SU-DHL-6 (cell line): ENCODE measurements at regions not wholly inside any gene's neighbourhood (a gene's known extent, or its start where the extent isn't known, plus 50 kb on each side); places are given as distances from the start of the nearest gene placed in this dataset.
A peak's percentile ranks its signal among the peaks of the same experiment; 100 is the strongest.

ENCODE experiments used
- H2AFZ ChIP-seq: fragments of 200-600 bp; sonication (generic); 2 replicates; pipeline ENCODE4 v1.6.1; 2014; ENCODE audit warnings: low read depth, mild to moderate bottlenecking, moderate library complexity, mixed read lengths, antibody characterized with exemption, low read length; ENCODE audit not compliant: severe bottlenecking
- H3F3A ChIP-seq: fragments of 200-600 bp; shearing (Covaris generic); 2 replicates; pipeline ENCODE4 v1.6.0; 2016; ENCODE audit warnings: antibody characterized with exemption, mild to moderate bottlenecking; ENCODE audit not compliant: insufficient read depth
- H3K27ac ChIP-seq: fragments of 200-600 bp; sonication (generic); 2 replicates; pipeline ENCODE4 v1.5.1; 2016; ENCODE audit warnings: low read depth, mild to moderate bottlenecking, low read length, moderate library complexity, mixed read lengths
- H3K27me3 ChIP-seq: fragments of 200-600 bp; sonication (generic), shearing (Covaris generic); 2 replicates; pipeline ENCODE4 v1.6.0; 2014; ENCODE audit warnings: mild to moderate bottlenecking, low read length
- H3K36me3 ChIP-seq: fragments of 200-600 bp; sonication (generic); 2 replicates; pipeline ENCODE4 v1.6.1; 2014; ENCODE audit warnings: mild to moderate bottlenecking, low read length, mixed read lengths
- H3K4me2 ChIP-seq: fragments of 300-600, 200-600 bp; shearing (Covaris generic), sonication (generic); 2 replicates; pipeline ENCODE4 v1.6.0; 2014; ENCODE audit warnings: low read length, low read depth, mild to moderate bottlenecking; ENCODE audit not compliant: poor library complexity, severe bottlenecking
- H3K4me3 ChIP-seq: fragments of 200-600 bp; sonication (generic); 2 replicates; pipeline ENCODE4 v1.5.1; 2014; ENCODE audit warnings: antibody characterized with exemption, low read length, mild to moderate bottlenecking, mixed read lengths; ENCODE audit not compliant: insufficient read depth, poor library complexity, severe bottlenecking
- H3K79me2 ChIP-seq: fragments of 200-600 bp; sonication (generic); 2 replicates; pipeline ENCODE4 v1.6.1; 2014; ENCODE audit warnings: mild to moderate bottlenecking, low read length, moderate library complexity; ENCODE audit not compliant: insufficient read depth
- H3K9ac ChIP-seq: fragments of 200-600 bp; sonication (generic); 2 replicates; pipeline ENCODE4 v1.7.0; 2014; ENCODE audit warnings: mild to moderate bottlenecking, low read length
- H3K9me2 ChIP-seq: fragments of 200-600 bp; sonication (generic); replicated peaks from 2 replicates; pipeline ENCODE4 v1.6.1; 2014; ENCODE audit warnings: low read length; ENCODE audit not compliant: insufficient read depth
- H3K9me3 ChIP-seq: fragments of 200-600 bp; sonication (generic); 2 replicates; pipeline ENCODE4 v1.6.1; 2014; ENCODE audit warnings: low read length, mixed read lengths; ENCODE audit not compliant: insufficient read depth
- H4K20me1 ChIP-seq: fragments of 200-600 bp; sonication (generic); 2 replicates; pipeline ENCODE4 v1.6.1; 2014; ENCODE audit warnings: low read depth, mild to moderate bottlenecking, antibody characterized with exemption, low read length, moderate library complexity, mixed read lengths
- CTCF ChIP-seq: fragments of 200-600 bp; sonication (generic); IDR thresholded peaks from one replicate; pipeline ENCODE4 v1.5.1; 2017; ENCODE audit warnings: antibody characterized with exemption, mild to moderate bottlenecking, low read length, moderate library complexity; ENCODE audit not compliant: insufficient read depth, poor library complexity, severe bottlenecking
- EZH2phosphoT487 ChIP-seq: fragments of 200-600 bp; sonication (generic), shearing (Covaris generic); conservative IDR thresholded peaks from 2 replicates; pipeline ENCODE4 v1.6.1; 2018; ENCODE audit warnings: mild to moderate bottlenecking, antibody characterized with exemption, low read length, moderate library complexity, mixed read lengths

GRCh38 chr13:33543631-33544265 is 258.2 kb upstream of the STARD13 start:
- Histone ChIP-seq H3K9me2 (no peaks in the 10 kb centered on the region), H3K36me3 (no peaks in the 10 kb centered on the region), H3K9ac (peak overlapping the region; percentile 88), H3K27me3 (no peaks in the 10 kb centered on the region), H2AFZ (peak overlapping the region; percentile 75), H3K4me2 (peak overlapping the region; percentile 87), H3K79me2 (0 out of 2 replicates have a peak, but pooled peaks cover 5% of the 10 kb centered on the region), H3F3A (peaks cover 29% of the 10 kb centered on the region), H3K9me3 (no peaks in the 10 kb centered on the region), H3K27ac (peak overlapping the region; percentile 98), H3K4me3 (peak overlapping the region; percentile 49), H4K20me1 (no peaks in the 10 kb centered on the region)
- no peak for TF ChIP-seq CTCF
- no peak for TF ChIP-seq EZH2phosphoT487

GRCh38 chr13:33544308-33544707 is 258.8 kb upstream of the STARD13 start:
- TF ChIP-seq EZH2phosphoT487 (no peak), CTCF (no peak)
- H3K36me3 ChIP-seq, result no peaks in the 10 kb centered on the region
- no peaks in the 10 kb centered on the region for H4K20me1 ChIP-seq
- H3K4me3 ChIP-seq, result peak overlapping the region; percentile 49
- peak overlapping the region; percentile 87 for H3K4me2 ChIP-seq
- H3K9me2 ChIP-seq, result no peaks in the 10 kb centered on the region
- H3K27ac ChIP-seq, result peak overlapping the region; percentile 98
- H3K9me3 ChIP-seq, result no peaks in the 10 kb centered on the region
- 0 out of 2 replicates have a peak, but pooled peaks cover 5% of the 10 kb centered on the region for H3K79me2 ChIP-seq
- H3K27me3 ChIP-seq, result no peaks in the 10 kb centered on the region
- H2AFZ ChIP-seq, result peak overlapping the region; percentile 75
- H3F3A ChIP-seq, result peaks cover 29% of the 10 kb centered on the region
- peak overlapping the region; percentile 88 for H3K9ac ChIP-seq

GRCh38 chr13:33545492-33545891 is 259.9 kb upstream of the STARD13 start:
- Histone ChIP-seq H4K20me1 (no peaks in the 10 kb centered on the region), H3F3A (peaks cover 29% of the 10 kb centered on the region), H3K9me2 (no peaks in the 10 kb centered on the region), H3K27me3 (no peaks in the 10 kb centered on the region), H2AFZ (peak overlapping the region; percentile 50), H3K27ac (no peak overlapping the region), H3K9me3 (no peaks in the 10 kb centered on the region), H3K36me3 (no peaks in the 10 kb centered on the region), H3K79me2 (no peaks in the 10 kb centered on the region), H3K4me3 (no peak overlapping the region), H3K9ac (no peak overlapping the region), H3K4me2 (no peak overlapping the region)
- TF ChIP-seq CTCF (no peak), EZH2phosphoT487 (no peak)
